ENCODE measurements at regions not wholly inside any gene's neighbourhood (a gene's known extent, or its start where the extent isn't known, plus 50 kb on each side); places are given as distances from the start of the nearest gene placed in this dataset.

DNA sequence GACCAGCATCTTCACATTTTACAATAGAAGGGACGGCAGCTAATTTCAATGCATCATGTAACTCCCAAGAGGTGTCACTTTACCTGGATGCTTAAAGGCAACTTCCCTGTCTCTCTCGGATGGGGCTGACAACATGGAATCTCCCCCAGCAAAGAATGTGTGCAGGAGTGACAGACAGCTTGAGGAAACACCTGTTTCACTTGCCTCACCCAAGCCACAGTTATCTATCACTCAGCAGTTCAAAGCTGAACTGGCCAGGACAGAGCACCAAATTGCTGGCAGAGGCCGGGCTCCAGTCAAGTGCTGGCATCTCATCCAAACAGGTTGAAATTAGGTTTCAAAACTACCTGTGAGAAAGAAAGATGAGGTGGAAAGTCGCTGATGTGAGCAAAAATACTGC is 538.0 kb upstream of the PLXNA2 start:
- no peak for DNase-seq (ENCODE audit: low spot score)

DNA sequence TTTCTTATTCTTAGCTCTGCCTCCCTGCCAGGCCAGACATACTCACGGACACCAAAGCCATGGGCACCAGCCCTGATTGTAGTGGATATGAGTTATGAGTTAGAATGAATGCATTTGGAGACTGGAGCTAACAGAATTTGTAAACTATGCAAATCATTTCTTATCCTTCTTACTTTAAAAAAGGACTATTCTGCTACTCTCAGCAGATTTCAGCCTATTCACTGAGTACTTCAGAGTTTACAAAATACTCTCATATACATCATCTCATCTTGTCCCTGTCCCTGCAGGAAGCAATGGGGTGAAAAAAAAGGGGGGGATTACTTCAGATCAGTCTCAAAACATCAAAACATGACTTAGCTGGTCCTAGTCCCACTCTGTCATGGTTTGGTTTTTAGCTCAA is 541.4 kb upstream of the PLXNA2 start:
- DNase-seq (ENCODE audit: low spot score) = no peak

DNA sequence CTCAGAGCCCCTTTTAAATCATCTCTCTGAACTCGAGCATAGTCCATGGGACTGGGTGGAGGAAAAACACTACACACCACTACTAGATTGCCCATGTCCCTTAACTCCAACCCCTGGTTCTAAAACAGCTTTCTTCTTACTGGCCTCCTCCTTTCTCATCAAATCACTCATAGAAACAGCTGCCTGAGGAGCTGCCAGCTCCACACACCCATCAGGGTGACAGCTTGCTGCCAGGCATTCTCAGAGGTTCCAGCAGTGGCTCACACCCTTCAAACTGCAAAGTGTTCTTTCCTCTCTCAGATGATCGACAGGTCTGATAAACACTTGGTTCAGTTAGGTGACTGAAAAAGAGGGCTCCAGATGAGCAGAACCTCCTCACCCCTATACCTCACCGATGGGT is 543.0 kb upstream of the PLXNA2 start:
- DNase-seq (ENCODE audit: low spot score) = no peak

DNA sequence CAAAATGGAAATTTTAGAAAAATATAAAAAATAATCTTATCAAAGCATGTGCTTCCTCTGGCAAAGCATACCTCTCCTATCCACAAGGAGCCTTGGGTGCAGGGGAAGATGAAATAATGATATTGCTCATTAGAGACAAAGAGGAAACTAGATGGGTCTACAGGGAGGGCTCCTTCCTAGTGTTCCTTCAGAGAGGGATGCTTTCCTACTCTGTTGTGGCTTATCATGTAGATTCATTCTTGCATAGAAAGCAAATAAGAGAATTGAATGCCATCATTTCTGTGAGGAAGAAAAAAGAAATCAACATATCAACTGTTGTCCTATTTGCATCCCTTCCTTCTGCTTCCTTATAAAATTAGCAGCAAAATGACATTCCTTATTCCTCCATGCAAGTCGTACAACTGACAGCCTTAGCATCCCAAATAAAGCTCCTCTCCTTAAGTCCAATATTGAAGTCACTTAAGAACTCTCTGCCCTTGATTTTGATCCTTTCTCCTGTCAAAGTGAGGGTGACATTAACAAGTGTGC is 543.9 kb upstream of the PLXNA2 start:
- DNase-seq (ENCODE audit: low spot score) = no peak

DNA sequence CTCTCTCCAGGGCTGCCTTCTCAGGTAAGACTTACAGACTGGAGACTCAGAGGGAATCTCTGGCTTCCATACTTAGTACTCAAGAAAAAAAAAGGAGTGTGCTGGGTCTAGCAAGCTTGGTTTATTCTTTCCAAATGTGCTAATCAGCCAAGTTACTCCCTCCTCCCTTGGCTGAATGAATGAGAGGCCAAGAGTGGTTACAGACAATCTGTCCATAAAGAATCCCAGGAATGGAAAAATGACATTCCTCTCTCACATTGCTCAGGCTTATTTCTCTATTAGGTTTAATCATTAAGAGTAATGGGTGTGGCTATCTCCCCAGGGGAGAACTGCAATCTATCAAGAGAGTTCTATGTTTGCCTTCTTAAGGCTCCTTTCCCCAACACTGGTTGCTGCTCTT is 547.3 kb upstream of the PLXNA2 start:
- DNase-seq (ENCODE audit: low spot score) = no peak

DNA sequence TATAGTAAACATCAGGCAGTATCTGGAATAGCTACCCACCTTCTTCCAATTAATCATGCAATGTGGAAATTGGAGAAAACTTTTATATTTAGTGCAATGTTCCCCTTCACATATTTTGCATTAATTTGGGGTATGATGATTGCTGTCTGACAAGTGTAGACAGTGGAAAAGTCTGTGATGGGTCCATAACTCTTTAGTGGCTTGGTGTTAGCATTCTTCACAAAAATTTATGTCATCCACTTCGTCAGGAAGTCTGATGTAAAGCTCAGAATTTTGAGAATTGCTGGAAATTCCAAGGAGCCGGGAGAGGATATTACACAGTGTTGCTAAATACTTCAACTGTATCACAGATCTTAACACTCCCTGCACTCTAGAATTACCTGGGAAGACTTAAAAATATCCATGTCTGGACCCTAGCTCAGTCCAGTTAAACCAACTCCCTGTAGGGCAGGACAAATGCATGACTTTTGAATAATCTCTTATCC is 549.7 kb upstream of the PLXNA2 start:
- DNase-seq (ENCODE audit: low spot score) = no peak

DNA sequence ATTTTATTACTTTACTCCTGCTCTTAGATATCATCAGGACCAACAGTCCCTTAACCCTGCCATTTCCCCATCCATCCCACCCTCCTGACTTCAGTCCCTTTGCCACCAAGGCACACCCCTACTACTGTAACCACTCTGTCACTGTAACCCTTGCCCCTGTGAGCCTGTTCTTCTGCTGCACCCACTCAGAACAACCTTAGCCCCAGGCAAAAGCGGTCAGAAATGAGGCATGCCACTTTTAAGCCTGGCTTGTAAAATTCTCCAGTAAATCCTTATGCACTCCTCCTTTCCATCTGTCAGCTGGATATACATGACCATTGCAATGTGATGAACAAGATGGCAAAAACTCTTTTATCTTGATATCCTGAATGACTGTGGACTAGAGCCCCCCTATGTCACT is 555.0 kb upstream of the PLXNA2 start:
- no peak for DNase-seq (ENCODE audit: low spot score)

DNA sequence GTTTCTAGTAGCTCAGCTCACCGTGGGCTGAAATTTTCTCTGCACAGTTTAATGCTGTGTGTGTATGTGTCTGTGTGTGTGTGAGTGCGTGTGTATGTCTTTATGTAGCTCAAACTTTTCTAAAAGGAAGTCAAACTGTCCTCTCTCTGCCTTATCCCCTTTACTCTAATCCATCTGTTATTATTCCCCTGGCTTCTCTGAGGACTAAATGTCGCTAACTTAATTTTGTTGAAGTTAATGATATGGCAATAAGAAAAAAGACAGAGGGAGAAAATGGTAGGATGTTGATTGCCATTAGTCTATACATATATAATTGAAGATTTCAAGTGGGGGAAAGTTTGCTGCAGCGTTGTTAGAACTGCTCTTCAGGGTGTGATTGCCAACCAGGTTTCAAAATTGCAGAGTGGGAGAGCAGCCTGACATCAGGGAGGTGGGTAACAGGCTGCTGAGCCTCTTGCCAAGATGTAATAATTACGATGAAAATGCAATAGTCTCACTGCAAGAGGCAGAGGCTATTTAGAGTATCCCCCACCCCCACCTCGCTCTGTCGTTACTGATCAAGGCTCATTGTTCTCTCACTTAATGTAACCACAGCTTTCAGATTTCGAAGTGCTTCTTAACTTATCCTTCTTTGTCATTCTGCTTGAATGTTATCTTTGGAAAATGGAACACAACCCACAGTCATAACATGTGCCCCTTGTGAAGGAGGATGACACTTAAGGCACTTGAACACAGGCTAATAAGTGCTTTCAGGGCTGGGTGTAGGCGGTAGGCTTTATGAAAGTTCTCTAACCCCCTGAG is 559.0 kb upstream of the PLXNA2 start:
- DNase-seq (ENCODE audit: low spot score) = no peak

DNA sequence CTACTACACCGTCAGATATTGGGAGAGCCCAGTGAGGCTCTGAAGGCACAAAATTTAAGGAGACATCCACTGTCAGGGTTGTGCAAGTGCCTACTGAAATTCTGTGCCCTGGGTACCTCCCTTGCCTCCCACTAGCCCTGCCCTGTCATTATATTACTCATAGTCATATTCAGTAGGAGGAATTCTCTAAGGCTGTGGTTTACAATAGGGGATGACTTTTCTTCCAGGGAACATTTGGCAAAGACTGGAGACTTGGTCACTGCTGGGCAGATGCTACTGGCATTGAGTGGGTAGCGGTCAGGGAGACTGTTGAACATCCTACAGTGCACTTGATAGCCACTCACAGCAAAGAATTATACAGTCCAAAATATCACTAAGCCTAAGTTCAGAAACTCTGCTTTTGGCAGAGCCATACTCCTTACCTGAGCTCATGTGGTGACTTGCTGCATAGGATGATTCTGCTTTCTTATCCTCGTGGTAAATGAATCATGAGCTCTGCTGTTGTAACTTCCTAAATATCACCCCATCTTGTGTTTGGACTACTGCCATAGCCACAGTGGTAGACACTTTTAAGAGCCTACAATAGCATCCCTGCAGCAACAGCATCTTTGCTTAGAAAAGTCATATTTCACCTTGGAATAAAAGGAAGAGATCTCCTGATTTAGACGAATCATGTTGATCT is 563.4 kb upstream of the PLXNA2 start:
- no peak for DNase-seq (ENCODE audit: low spot score)

DNA sequence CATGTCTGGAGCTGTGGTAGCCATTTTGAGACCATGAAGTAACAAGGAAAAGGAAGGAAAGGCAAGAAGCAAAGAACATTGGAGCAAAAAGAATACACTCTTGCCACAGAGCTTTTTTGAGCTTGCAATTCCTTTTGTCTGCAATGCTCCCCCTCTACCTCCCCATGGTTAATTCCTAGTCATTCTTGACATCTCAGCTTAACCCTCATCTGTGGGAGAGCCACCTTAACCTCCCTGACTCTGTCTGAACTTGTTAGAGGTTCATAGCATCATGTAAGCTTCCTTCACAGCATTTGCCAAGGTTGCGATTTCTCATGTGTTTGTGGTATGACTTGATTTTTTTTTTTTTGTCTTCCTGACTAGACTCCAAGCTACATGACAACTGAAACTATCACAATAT is 564.1 kb upstream of the PLXNA2 start:
- DNase-seq (ENCODE audit: low spot score) = no peak

DNA sequence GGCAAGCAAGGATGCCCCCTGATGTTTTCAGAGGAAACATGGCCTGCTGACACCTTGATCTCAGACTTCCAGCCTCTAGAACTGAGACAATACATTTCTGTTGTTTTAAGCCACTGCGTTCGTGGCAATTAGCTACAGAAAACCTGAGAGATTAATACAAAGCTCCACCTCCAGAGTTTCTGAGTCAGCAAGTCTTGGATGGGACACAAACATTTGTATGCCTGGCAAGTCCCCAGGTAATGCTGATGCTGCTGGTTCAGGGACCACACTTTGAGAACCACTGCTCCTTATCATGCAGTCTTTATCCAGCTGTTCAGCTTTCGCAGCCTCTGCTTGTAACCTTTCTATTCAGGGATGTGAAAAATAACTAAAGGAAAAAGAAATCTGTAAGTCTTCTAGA is 565.7 kb upstream of the PLXNA2 start:
- DNase-seq (ENCODE audit: low spot score) = no peak

DNA sequence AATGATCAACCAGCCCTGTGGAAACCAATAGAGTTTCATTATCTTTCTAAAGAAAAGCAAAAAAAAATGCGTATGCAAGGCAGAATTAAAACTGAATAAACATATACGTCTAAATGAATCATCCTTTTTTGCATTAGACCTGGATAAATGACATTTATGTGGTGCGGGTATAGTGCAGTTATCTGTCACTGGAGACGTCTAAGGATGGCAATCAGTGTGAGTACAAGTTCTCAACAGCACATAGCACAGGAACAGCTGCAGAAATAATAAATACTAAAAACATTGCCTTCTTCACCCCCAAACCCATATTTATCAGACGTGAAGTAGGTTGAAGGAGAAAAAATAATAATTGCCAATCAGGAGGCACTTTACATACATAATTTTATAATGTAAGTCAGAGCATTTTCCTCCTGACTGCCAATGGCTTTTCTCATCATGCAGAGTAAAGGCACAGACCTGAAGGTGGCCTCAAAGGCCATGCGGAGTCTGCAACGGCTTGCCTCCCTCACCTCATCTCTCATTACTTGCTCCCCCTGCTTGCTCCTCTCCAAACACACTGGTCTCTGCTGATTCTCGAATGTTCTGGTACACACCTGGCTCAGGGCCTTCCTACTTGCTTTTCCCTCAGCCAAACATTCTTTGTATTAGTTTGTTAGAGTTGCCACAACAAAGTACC is 574.7 kb upstream of the PLXNA2 start:
- no peak for DNase-seq (ENCODE audit: low spot score)

DNA sequence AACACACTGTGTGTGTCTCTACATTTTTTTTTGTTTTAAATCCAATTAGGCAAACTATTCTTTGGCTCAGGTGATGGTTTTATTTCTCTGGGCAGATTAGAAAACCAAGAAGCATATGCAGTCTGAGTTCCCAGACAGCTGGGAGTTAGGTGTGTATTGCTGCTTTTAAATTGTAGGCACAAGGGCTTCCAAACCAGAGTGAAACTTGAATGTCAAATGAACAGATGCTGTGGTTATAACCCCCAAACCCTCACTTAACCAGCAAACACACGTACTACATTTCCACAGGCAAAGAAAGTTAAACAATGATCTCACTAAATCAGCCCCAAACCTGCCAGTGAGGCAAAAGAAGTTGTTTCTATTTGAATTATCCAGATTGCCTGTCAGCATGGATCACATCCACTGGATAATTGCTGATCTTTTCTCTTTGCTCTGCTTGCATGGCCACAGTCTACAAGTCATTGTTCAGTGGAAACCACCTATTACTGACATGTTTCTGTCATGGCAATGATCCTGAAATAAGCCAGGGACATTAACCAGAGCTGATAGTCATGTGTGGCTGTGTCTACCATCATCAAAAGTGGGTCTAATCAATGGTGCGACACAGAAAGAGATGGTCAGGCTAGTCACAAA is 576.5 kb upstream of the PLXNA2 start:
- DNase-seq (ENCODE audit: low spot score) = no peak

DNA sequence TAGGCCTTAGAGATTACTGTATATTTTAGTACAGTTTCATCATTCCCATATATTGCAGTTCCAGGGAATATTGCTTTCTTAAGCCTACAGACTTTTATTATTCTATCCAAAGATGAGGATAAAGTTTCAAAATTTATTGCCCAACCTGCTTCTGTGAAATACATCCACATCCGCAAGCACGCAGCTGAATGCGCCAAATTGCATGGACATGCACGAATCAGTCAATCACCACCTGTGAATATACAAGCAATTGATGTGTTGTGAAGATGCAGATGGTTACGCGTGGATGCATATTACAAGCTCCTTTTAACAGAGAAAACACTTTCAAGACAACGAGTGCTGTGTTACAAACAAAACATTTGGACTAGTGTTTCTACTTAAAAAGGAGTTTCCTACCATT is 577.8 kb upstream of the PLXNA2 start:
- DNase-seq (ENCODE audit: low spot score) = no peak

DNA sequence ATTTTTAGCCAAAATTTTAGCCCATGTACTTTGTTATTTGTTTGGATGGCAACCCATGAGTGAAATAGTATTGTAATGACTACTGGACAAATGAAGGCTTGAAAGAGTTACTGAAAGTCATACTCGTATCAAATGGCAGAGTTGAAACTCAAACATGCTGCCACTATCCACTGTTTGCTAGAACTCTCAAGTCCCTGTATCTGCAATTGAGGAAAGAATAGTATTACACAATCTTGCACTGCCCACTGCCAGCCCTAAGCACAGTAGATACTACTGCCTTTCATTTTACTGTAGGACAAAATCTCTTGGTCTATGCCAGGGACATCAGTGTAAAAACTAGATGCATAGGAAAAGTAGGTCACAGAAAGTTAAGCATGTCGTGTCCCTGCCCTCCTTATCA is 581.1 kb upstream of the PLXNA2 start:
- no peak for DNase-seq (ENCODE audit: low spot score)

DNA sequence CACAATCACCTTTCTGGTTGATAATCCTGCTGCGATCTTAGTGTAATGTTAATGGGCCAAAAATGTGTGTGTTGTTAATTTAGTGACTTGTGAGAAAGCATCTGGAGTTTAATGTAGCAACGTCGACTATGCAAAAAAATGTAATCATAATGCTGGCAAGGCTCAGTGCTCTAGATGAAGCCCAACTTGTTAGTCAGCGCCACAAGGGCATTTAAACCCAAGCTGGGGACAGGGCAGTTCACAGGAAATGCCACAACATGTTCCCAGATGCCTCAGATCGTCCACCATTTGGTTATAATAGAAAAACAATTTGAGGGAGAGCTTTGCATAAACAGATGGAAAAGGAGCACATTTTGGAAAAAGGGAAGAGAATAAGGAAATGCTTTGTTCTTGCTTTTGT is 585.4 kb upstream of the PLXNA2 start:
- no peak for DNase-seq (ENCODE audit: low spot score)

DNA sequence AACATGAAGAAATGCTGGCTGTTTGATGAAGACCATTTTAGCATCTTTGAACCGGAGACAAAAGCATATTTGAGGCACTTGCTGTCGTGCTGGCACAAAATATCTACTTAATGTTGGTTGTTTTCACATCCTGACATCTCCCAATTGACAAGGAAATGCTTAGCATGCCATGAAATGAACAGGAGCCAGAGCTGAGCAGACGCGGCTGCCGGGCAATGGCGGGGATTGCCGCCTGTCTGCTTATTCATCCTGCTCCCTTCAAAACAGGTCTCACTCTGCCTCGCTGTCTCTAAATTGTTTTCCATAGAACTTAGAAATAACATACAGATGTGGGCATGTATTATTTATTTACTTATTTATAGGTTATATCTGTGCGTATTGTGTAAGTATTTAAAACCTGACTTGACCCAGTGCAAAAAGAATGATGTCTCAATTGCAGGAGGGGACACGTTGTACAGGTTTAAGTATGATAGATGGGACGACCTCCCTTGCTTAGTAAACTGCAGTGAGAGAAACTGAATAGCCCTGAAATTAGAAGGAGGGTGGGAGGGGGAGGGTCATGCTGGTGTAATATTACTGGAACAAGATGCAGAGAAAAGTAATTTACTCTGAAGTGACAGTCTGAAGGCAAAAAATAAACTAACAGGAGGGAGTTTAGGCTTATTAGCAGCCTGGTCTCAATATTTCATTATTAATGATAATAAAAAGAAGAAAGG is 590.4 kb upstream of the PLXNA2 start:
- DNase-seq (ENCODE audit: low spot score) = no peak

DNA sequence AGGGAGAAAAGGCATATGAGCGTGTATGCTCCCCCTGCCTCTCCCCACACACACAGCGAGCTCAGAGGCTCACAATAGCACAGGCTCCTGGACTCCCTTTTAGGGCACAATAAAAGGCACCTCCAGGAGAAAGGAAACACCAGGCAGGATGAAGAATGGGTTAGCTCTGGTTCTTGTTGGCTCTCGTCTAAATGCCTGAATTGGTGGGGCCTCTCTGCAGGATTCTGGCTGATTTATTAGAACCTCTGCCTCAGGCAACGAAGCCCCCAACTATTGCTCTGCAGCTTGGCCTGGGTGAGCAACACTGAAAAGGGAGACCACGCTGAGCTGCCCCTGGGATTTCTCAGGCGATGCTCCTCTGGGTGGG is 590.9 kb upstream of the PLXNA2 start:
- no peak for DNase-seq (ENCODE audit: low spot score)

DNA sequence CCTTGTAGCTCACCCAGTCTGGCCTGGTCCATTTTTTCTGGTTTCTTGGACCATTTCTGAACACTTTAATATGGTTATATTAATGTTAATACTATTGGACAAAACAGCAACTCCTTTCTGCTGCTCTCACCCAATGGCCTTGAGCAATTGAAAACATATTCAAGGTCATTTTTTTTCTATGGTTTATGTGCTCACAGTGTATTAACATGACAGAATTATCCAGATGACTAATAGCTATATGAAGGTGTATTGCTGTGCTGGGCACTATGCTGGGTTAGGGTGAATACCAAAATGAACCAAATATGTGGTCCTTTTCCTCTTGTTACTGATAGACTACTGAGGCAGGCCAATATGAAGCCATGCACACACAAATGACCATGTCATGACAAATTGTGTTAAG is 591.6 kb upstream of the PLXNA2 start:
- no peak for DNase-seq (ENCODE audit: low spot score)

DNA sequence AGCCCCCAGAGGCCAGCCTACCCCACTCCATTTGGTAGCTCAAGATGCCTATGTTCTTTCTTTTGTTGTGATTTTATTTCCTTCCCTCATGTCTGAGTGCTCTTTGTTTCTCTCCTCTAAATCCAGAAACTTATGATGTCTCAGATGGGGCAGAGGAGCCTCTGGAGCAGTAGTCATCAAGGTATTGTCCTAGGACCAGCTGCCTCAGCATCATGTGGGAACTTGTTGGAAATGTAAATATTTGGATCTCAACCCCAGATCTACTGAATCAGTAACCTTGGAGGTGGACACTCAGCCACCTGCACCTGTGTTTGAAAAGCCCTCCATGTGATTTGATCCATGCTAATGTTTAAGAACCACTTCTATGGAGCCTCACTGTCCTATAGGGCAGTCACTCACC is 593.1 kb upstream of the PLXNA2 start:
- DNase-seq (ENCODE audit: low spot score) = no peak

DNA sequence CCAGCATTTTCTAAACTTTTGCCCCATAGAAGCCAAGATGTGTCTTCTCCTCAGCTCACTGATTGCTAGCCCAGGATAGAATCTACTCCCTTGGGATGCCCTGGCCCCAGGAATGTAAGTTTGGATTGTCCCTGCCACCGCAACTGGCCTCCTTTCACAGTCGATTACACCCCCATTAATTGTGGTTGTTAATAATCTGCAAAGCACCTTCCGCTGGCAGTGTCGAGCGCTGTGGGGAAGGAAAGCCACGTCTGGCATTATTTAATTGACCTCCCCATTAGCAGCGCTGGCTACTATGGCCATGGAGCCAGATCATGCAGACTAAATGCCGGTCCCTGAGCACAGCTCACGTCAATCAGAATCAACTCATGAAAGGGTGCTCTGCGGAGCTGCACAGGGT is 597.3 kb upstream of the PLXNA2 start:
- DNase-seq (ENCODE audit: low spot score) = no peak

DNA sequence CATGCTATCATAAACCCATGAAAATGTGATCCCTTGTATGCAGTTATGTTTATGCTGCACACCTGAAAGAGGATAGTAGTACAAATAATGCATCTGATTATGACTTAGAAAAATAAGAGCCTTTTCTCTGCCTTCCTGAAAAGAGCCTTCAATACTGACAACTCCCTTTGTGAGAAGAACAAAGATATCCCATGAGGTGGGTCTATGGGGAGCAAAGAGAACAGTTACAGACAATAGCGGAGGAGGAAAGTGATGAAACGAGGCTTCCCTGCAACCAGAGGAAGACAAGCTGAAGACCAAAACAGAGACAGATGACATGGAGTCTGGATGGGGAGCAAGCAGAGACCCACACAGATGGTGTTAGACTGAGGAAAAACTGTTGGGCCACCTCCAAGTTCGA is 598.3 kb upstream of the PLXNA2 start:
- no peak for DNase-seq (ENCODE audit: low spot score)

All from HuH-7 (cell line).